ENCODE measurements at regions not wholly inside any gene's neighbourhood (a gene's known extent, or its start where the extent isn't known, plus 50 kb on each side); places are given as distances from the start of the nearest gene placed in this dataset.

DNA sequence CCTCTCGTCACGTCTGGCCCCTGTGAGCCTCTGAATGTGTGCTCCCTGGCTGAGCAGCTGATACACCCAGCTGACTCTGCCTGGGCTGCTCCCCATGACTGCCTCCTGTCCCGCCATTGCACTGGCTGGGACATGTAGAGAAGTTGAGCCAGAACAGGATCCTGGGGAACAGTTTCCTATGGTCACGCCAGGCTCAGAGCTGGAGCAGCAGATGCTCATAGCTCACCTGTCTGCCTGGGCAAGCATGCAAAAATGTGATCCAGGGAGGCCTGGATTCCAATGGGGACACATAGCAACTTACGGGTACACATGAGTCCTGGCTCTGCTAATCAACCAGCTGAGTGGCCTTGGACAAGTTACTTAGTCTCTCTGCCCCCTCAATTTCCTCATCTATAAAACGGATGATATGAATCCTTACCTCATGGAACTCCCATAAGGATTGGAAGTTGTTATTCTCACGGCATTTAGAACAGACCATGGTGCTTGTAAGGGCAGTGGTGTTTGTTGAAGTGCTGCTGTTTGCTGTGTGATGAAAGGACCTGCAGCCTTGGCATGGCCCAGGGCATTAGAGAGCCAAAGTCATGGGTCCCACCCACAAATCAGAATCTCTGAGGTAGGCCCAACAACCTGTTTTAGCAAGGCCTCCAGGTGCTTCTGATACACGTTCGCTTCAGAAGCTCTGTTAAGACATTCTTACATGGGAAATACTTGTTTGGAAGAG, 150.3 kb upstream of the VANGL1 start:
- H3K4me3 ChIP-seq (ENCODE audit: low read depth, low read length), result no peak overlapping the region
- no peak overlapping the region for H3K27ac ChIP-seq
- H3K36me3 ChIP-seq (replicated peaks), result no peaks in the 10 kb centered on the region
- in situ Hi-C loops (cut with HindIII; ENCODE audit: low pct_ligation_motif_present, low sequenced_read_pairs), result no loop called here
- no peaks in the 10 kb centered on the region for H3K27me3 ChIP-seq (replicated peaks)
- TF ChIP-seq, protein P1, sequence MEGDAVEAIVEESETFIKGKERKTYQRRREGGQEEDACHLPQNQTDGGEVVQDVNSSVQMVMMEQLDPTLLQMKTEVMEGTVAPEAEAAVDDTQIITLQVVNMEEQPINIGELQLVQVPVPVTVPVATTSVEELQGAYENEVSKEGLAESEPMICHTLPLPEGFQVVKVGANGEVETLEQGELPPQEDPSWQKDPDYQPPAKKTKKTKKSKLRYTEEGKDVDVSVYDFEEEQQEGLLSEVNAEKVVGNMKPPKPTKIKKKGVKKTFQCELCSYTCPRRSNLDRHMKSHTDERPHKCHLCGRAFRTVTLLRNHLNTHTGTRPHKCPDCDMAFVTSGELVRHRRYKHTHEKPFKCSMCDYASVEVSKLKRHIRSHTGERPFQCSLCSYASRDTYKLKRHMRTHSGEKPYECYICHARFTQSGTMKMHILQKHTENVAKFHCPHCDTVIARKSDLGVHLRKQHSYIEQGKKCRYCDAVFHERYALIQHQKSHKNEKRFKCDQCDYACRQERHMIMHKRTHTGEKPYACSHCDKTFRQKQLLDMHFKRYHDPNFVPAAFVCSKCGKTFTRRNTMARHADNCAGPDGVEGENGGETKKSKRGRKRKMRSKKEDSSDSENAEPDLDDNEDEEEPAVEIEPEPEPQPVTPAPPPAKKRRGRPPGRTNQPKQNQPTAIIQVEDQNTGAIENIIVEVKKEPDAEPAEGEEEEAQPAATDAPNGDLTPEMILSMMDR (IDR thresholded peaks at IDR 0.05; ENCODE audit: low read depth, low read length, missing control alignments), result no peak
- no peak for DNase-seq

GRCh38 chr1:115479055-115479482, 141.0 kb upstream of the NGF start:
- no peak overlapping the region for H3K4me3 ChIP-seq (ENCODE audit: low read depth, low read length)
- H3K27me3 ChIP-seq (replicated peaks), result no peaks in the 10 kb centered on the region
- no peak overlapping the region for H3K27ac ChIP-seq
- TF ChIP-seq, protein P1 (IDR thresholded peaks at IDR 0.05; ENCODE audit: low read depth, low read length, missing control alignments), result no peak
- H3K36me3 ChIP-seq (replicated peaks), result no peaks in the 10 kb centered on the region
- DNase-seq, result no peak
- in situ Hi-C loops (cut with HindIII; ENCODE audit: low pct_ligation_motif_present, low sequenced_read_pairs), result no loop called here

DNA sequence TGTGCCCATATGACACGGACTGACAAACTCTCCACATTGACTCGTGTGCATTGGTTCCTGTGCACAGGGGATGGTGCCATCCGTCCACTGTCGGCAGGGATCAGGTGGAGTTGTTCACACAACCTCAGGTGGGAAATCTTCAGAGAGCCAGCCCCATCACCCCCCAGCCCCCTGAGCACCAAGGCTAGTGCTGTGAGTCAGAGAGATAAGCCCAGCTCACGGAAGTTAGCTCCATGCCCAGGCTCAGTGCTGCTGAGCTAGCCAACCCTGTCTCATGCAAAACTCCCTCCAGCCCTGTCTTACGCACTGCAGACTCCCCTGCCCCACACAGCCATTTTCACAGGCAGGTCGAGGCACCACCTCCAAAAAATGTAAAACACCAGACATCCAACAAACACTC, 139.0 kb upstream of the NGF start:
- no peak for DNase-seq
- Histone ChIP-seq H3K27ac (no peak overlapping the region), H3K27me3 (replicated peaks) (no peaks in the 10 kb centered on the region), H3K36me3 (replicated peaks) (no peaks in the 10 kb centered on the region), H3K4me3 (ENCODE audit: low read depth, low read length) (no peak overlapping the region)
- in situ Hi-C loops (cut with HindIII; ENCODE audit: low pct_ligation_motif_present, low sequenced_read_pairs), result no loop called here
- TF ChIP-seq, protein P1 (IDR thresholded peaks at IDR 0.05; ENCODE audit: low read depth, low read length, missing control alignments), result no peak

GRCh38 chr1:115476616-115477015, 138.6 kb upstream of the NGF start:
- H3K27me3 ChIP-seq (replicated peaks), result no peaks in the 10 kb centered on the region
- no peaks in the 10 kb centered on the region for H3K36me3 ChIP-seq (replicated peaks)
- TF ChIP-seq, protein P1 (IDR thresholded peaks at IDR 0.05; ENCODE audit: low read depth, low read length, missing control alignments), result peak; percentile 46
- in situ Hi-C loops (cut with HindIII; ENCODE audit: low pct_ligation_motif_present, low sequenced_read_pairs), result no loop called here
- H3K27ac ChIP-seq, result no peak overlapping the region
- no peak for DNase-seq
- H3K4me3 ChIP-seq (ENCODE audit: low read depth, low read length), result no peak overlapping the region

DNA sequence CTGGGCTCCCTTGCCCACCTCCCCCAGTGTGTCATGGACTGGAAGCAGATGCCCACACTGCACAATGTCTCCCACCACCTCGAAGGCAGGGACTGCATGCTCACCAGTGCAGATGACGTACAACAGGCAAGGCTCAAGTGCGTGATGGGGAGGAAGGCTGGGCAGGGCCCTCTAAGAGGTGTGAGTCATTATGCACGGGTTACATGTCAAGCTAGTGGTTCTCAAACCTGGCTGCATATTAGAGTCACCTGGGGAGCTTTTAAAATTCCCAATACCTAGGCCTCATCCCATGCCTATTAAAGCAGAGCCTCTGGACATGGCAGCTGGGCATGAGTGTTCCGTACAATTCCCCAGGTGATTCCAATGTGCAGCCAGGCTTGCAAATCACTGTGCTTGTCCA, 137.9 kb upstream of the NGF start:
- in situ Hi-C loops (cut with HindIII; ENCODE audit: low pct_ligation_motif_present, low sequenced_read_pairs), result no loop called here
- TF ChIP-seq, protein P1 (IDR thresholded peaks at IDR 0.05; ENCODE audit: low read depth, low read length, missing control alignments), result no peak
- Histone ChIP-seq H3K36me3 (replicated peaks) (no peaks in the 10 kb centered on the region), H3K27me3 (replicated peaks) (no peaks in the 10 kb centered on the region), H3K27ac (no peak overlapping the region), H3K4me3 (ENCODE audit: low read depth, low read length) (no peak overlapping the region)
- DNase-seq, result no peak

DNA sequence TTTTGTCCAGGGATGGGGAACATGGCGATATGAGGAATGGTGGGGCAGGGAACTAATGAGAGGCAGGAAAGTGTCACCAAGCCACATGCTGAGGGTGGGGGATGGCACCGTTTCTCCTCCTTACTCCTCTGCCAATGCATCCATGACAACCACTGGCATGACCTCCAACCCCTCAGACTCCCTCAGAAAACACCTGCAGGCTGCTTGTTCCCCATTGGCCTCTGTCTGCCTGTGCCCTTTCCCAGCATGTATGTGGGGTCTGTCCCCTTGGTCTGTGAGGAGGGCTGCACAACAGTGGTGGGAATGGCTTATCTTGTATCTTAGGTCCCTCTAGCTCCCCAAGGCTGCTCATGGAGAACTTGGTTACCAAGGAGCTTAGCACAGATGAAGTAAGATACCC, 137.2 kb upstream of the NGF start:
- H3K27ac ChIP-seq, result no peak overlapping the region
- no peak overlapping the region for H3K4me3 ChIP-seq (ENCODE audit: low read depth, low read length)
- TF ChIP-seq, protein P1 (IDR thresholded peaks at IDR 0.05; ENCODE audit: low read depth, low read length, missing control alignments), result no peak
- H3K27me3 ChIP-seq (replicated peaks), result no peaks in the 10 kb centered on the region
- in situ Hi-C loops (cut with HindIII; ENCODE audit: low pct_ligation_motif_present, low sequenced_read_pairs), result no loop called here
- no peak for DNase-seq
- no peaks in the 10 kb centered on the region for H3K36me3 ChIP-seq (replicated peaks)

All from brain microvascular endothelial cell (primary cell).